Right hindlimb (tissue), 1 donor: ENCODE measurements at regions not wholly inside any gene's neighbourhood (a gene's known extent, or its start where the extent isn't known, plus 50 kb on each side); places are given as distances from the start of the nearest gene placed in this dataset.
"Not testable (repeated sequence)": the region's sequence is repeated elsewhere in the genome, so short reads cannot be mapped to it uniquely, and the experiment has no call there.

Source experiments
- DNase-seq: peaks from one replicate; pipeline ENCODE4 v3.0.0-alpha.2; 2018

- no peak for DNase-seq
Observed at GRCh38 chr5:154702477-154702876, 52.7 kb upstream of the LARP1 start.

GRCh38 chr5:154701725-154702124, 53.5 kb upstream of the LARP1 start:
- not testable (repeated sequence) for DNase-seq

GRCh38 chr5:154701181-154701580, 54.0 kb upstream of the LARP1 start:
- no peak for DNase-seq

GRCh38 chr5:154700289-154700928, 54.8 kb upstream of the LARP1 start:
- not testable (repeated sequence) for DNase-seq

DNA sequence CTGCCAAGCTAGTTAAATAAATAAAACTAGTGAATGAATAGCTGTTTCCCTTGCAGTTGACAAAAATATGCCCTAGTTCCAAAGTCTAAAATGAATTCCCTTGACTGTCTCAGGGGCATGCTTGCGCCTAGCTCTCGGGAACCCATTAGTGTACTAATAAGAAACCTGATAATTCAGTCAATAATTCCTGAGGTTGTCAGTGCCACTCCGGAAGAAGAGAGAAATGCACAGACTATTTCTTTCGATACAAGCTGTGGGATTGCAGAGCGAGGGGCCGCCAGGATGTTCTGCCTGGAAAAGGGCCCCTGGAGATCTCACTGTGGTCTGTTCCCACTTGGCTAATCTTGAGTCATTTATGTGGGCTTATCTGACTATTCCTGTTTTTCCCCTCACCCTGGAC, 56.4 kb upstream of the LARP1 start:
- DNase-seq = no peak

GRCh38 chr5:154697371-154697770, 57.8 kb upstream of the LARP1 start:
- no peak for DNase-seq

DNA sequence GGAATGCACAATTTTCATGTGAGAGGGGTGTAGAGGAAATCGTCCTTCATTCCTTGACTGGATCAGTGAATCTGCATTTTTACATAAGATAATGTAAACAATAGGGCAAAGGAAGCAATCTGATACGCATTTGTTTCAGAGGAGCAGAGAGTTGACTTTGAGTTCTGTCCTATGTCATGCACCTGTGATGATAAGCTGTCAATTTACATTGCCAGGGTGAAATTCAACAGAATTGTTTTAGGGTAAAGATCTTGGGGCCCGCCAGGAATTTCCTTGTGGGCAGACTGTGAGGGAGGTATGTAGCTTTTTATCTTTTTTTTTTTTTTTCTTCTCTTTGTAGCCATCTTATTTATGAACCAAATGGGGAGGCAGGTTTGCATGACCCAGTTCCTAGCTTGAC, 58.3 kb upstream of the LARP1 start:
- DNase-seq = no peak

DNA sequence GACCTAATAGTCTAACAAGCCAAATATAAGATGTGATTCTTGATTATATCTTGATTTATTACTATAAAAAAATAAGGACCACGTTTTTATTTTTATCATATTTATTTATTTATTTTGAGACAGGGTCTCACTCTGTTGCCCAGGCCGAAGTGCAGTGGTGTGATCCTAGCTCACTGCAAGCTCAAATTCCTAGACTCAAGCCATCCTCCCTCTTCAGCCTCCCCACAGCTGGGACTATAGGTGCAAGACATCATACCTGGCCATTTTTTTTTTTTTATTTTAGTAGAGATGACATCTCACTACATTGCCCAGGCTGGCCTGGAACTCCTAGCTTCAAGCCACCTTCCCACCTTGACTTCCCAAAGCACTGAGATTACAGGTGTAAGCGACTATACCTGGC, 61.0 kb upstream of the LARP1 start:
- DNase-seq = no peak

DNA sequence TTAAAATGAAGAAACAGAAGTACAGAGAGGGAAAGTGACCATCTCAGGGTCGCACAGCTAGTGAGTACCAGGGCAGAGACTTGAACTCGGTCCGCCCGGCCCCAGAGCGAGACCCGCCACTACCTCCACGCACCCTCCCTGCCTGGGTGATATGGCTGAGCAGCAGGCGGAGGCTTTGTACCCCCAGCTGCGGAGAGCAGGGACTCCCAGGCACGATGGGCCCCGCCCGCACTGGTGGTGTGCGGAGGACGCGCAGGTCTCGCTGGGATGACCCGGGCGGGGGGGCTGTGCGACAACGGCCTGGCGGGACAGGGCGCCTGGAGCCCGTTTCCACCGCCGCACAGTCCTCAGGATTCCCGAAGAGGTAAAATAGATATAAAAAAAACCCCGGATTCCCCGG, 64.7 kb upstream of the LARP1 start:
- no peak for DNase-seq

DNA sequence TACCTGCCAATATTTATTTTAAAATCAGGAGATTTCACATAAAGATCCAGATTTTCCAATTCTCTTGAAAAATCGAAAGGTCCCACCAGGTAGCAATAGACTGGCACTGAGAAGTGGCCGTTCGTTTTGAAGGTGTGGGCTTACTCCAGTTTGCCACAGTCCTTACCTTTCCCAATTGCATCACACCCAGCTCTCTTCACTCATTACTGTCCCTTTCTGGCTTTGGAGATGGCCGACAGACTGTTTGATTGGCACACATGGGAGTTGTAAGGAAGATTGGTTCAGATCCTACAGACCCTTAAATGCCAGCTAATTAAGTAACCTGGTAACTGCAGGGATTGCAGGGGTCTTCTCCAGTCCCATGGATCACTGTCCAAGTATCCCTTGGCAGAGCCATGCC, 68.7 kb upstream of the LARP1 start:
- DNase-seq = no peak

DNA sequence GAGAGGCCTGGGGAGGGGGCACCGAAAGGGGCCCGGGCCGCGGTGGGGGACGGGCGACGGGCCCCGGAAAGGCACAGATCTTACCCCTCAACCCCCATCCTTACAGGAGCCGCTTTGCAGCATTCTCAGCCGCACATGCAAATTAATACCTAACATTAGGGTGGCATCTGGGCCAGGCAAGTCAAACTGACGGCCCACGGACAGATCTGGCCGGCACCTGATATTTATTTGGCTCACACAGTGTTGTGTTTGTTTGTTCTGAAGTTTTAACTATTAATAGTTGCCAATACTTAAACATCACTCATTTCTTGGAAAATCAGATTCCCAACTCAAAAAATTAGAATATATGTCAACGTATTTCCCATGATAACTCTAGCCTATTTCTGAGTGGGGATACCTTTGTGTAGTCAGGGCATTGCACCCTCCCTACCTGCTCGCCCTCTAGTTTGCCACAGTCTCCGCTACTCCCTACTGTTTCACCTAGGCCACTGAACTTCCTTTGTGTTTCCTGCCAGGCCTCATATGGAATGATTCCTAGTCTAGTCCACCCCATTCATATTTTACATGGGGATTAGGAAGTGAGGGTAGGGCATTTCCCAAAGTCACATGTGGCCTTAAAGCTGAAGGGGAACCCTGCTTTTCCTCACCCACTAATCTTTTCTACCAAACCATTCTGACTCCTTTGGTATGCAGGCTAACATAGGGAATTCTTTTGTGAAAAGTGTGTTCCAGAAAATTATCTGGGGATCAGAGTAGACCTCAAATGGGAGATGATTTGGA, 71.9 kb upstream of the LARP1 start:
- no peak for DNase-seq

DNA sequence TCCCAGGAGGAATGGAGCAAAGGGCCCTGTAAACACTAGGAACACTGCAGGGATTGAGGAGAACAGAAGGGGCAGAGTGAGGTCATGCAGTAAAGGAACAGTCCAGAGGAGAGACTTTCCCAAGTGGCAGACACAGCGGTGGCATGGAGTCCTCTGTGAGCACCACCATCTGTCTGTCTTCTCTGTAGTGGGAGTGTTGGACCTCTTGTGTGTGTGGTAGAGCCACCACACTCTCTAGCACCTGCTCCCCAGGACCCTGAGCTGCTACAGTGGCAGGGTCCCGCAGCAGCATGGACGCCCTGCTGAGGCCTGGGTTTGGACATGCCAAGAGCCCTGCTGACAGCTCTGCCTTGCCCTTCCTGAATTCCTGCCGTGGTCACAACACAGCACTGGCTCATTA, 75.7 kb upstream of the LARP1 start:
- DNase-seq = no peak

DNA sequence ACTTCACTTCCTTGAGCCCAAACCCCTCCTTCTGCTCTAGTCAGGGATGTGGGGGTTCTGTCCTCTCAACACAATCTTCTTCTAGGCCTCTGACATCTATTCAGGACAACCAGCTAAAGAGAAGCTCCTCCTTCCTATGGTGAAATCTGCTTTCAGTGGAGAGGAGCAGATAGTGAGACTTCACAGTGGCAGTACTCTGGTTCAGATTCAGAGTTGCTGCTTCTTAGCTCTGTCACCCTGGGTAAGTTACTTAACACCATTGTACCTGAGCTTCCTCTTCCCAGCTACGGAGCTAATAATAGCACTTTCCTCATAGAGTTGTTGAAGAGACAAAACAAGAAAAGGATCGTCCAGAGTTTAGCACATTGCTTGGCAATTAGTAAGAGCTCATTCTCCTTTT, 77.3 kb upstream of the LARP1 start:
- no peak for DNase-seq

GRCh38 chr5:154676508-154676907, 78.7 kb upstream of the LARP1 start:
- DNase-seq = no peak

- DNase-seq = no peak
Observed at GRCh38 chr5:154674029-154674428, 81.1 kb upstream of the LARP1 start.

DNA sequence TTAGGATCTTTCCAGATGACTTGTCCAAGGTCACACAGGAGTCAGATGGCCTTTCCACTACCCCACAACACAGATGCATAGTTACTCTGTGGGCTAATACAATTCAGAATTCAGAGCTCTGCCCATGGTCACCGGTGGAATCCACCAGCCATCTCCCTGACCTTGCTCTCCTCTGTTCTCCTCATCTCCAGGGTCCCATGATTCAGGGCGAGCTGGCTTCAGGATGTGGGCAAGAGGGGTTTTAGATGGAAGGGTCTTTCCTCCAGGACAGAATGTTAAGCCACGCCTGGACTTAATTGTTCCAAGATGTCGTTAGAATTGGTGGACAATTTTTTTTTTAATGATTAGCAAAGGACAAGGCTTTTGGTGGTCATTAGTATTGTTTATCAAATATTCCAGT, 81.7 kb upstream of the LARP1 start:
- no peak for DNase-seq

- DNase-seq = not testable (repeated sequence)
Observed at GRCh38 chr5:154669913-154670312, 85.3 kb upstream of the LARP1 start.

DNA sequence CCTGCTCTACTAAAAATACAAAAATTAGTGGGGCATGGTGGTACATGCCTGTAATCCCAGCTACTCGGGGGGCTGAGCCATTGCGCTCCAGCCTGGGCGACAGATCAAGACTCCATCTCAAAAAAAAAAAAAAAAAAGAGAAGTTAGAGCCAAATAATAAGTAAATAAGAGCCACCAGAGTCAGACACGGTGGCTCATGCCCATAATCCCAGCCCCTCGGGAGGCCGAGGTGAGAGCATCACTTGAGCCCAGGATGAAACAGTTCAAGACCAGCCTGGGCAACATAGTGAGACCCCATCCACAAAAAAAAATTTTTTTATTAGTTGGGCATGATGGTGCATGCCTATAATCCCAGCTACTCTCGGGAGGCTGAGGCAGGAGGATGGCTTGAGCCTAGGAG, 85.8 kb upstream of the LARP1 start:
- DNase-seq = no peak

DNA sequence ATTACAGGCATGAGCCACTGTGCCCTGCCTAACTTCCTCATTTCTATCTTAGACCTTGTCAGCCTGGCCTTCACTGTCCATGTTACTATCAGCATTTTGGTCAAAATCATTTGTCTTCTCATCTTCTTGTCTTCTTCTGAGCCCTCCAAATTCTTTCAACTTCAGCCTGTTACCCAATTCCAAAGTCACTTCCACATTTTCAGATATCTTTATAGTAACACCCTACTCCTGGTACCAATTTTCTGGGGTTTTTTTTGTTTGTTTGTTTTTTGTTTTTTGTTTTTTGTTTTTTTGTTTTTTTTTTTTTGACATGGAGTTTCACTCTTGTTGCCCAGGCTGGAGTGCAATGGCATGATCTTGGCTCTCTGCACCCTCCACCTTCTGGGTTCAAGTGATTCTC, 90.3 kb upstream of the LARP1 start:
- no peak for DNase-seq

DNA sequence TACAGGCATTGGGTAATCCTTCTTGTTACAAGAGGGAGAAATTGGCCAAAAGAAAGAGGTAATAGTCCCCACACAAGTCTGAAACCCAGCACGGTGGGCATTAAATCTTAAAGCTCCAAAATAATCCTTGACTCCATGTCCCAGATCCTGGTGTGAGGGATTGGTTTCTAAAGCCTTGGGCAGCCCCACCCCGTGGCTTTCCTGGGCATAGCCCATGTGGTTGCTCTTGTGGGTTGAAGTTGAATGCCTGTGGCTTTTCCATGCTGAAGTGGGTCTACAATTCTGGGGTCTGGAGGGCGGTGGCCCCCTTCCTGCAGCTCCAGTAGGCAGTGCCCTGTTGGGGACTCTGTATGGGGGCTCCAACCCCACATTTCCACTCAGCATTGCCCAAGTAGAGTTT, 91.8 kb upstream of the LARP1 start:
- DNase-seq = no peak

GRCh38 chr5:154654486-154655371, 100.4 kb upstream of the LARP1 start:
- no peak for DNase-seq

DNA sequence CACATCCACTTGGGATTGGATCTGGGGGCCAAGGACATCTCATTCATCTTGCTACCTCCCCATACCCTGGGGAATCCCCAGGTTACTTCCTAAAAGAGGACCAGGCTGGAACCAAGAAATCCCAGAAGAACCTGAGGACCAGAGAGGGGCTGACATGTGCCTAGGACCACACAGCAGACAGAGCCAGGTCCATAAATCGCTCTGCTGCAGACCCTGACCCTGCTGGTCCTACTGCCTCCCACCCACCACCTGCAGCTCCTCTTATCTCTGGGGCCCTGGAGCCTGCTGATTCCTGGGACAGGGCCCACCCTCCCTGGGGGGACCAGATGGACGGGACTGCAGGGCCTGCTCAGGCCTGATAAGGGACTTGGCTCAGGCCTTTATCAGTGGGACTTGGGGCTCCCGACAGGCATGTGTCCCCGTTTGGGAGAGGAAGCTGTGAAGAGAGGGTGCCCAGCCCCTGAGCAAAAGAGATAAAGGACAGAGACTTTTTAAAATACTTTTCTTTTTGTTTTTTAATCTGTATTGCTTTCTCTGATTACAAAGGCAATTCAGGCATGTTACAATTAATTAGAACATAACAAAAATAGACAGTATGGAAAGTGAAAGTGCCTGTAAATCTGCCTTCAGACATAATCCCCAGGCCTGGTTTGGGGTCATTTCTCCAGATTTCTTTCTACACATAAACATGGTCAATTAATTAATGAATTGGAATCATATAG, 101.3 kb upstream of the LARP1 start:
- DNase-seq = no peak

GRCh38 chr5:154653418-154653763, 101.8 kb upstream of the LARP1 start:
- DNase-seq = no peak
